Lower leg skin (tissue), 3 donors: ENCODE measurements at regions not wholly inside any gene's neighbourhood (a gene's known extent, or its start where the extent isn't known, plus 50 kb on each side); places are given as distances from the start of the nearest gene placed in this dataset.

Experiments used
- POLR2A ChIP-seq, 2 donors: fragments of 450-650 bp; IDR thresholded peaks; one replicate each; pipeline ENCODE4 v1.6.1; 2016 to 2017; ENCODE audit warnings: antibody characterized with exemption in 2 of 2, mild to moderate bottlenecking in 1 of 2, moderate library complexity in 1 of 2
- TF ChIP-seq, protein P1 (sequence below), 3 donors: fragments of 450-650 bp; IDR thresholded peaks; one replicate each; pipeline ENCODE4 v1.5.1; 2016; ENCODE audit warnings: antibody characterized with exemption in 3 of 3, mild to moderate bottlenecking in 3 of 3, moderate library complexity in 2 of 3

DNA sequence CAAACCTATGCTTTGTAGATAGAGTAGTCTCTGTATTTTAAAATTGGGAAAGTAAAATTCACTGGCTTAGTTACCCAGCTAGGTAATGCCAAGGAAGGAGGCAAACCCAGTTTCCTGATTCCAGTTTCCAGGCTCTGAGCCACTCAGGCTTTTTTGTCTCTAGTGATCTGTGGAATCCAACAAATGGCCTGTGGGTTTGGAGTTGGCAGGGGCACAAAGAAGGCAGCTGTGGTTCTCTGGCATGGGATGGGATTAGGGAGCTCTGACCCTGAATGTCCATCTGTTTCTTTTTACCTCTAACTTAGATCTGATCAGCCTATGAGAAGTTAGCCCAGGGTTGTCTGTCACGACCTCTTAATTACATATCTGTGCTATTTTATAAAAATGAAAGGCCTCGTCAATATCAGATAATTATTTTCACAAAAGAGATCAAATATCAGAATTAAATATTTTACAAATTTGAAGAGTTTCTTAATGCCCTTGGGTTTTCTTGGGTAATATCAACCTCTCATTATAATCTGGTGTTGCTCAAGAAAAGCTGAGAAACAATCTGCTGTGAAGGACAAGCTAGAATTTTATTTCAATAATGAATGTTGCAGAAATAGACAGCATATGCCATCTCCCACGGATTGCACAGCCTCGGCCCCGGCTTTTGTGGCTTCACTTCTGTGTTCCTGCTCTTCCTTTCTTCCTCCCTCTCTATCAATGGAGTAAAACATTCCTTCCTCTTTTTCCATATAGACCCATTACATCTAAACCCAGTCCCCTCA lies 63.7 kb upstream of the DAZL start:
- TF ChIP-seq, protein P1, sequence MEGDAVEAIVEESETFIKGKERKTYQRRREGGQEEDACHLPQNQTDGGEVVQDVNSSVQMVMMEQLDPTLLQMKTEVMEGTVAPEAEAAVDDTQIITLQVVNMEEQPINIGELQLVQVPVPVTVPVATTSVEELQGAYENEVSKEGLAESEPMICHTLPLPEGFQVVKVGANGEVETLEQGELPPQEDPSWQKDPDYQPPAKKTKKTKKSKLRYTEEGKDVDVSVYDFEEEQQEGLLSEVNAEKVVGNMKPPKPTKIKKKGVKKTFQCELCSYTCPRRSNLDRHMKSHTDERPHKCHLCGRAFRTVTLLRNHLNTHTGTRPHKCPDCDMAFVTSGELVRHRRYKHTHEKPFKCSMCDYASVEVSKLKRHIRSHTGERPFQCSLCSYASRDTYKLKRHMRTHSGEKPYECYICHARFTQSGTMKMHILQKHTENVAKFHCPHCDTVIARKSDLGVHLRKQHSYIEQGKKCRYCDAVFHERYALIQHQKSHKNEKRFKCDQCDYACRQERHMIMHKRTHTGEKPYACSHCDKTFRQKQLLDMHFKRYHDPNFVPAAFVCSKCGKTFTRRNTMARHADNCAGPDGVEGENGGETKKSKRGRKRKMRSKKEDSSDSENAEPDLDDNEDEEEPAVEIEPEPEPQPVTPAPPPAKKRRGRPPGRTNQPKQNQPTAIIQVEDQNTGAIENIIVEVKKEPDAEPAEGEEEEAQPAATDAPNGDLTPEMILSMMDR (IDR thresholded peaks at IDR 0.05), result no peak
- no peak for TF ChIP-seq POLR2A (IDR thresholded peaks at IDR 0.05)
